B cell (primary cell): ENCODE measurements at regions not wholly inside any gene's neighbourhood (a gene's known extent, or its start where the extent isn't known, plus 50 kb on each side); places are given as distances from the start of the nearest gene placed in this dataset.

Experiments used
- ATAC-seq: fragments of 200-7000 bp; cut with Tn5 transposase; one replicate; pipeline ENCODE4 v1.10.0; 2021; ENCODE audit warnings: low read depth, mild to moderate bottlenecking, moderate number of reproducible peaks, moderate library complexity
- CTCF ChIA-PET: fragments of 350-600 bp; sonication (Branson Sonifier 250); formaldehyde crosslinking; loops from one replicate; lab custom pipeline; 2021; ENCODE audit warnings: antibody characterized with exemption, inconsistent platforms; lab: Charles Lee
- POLR2A ChIA-PET: fragments of 350-600 bp; sonication (Branson Sonifier 250); formaldehyde crosslinking; loops from one replicate; lab custom pipeline; 2021; ENCODE audit warnings: antibody characterized with exemption; lab: Charles Lee
- DNase-seq: peaks from one replicate; pipeline ENCODE4 v3.0.0; 2013
- H2AFZ ChIP-seq: 2 replicates; pipeline ENCODE4 v1.6.1; 2012; ENCODE audit warnings: mild to moderate bottlenecking, low read depth, low read length; ENCODE audit not compliant: insufficient read depth, poor library complexity, severe bottlenecking
- H3K27ac ChIP-seq, 2 donors: 1 replicate in 1 of 2; 2 replicates in 1 of 2; pipeline ENCODE4 v1.5.1; 2012 to 2013; ENCODE audit warnings: low read length in 2 of 2, mild to moderate bottlenecking in 2 of 2, moderate library complexity in 1 of 2
- H3K27me3 ChIP-seq, 4 experiments: fragments of 200-600 bp in 1 of 4; sonication (generic) in 1 of 4; replicated peaks in 1 of 4; 1 replicate in 2 of 4; 2 replicates in 2 of 4; pipeline versions ENCODE4 v1.6.1 to v1.7.0; 2013 to 2016; ENCODE audit warnings: low read length in 3 of 4, mild to moderate bottlenecking in 2 of 4, mixed read lengths in 1 of 4, moderate library complexity in 1 of 4; ENCODE audit not compliant: insufficient read depth in 4 of 4, control insufficient read depth in 3 of 4; ENCODE audit errors: control extremely low read depth in 1 of 4
- H3K36me3 ChIP-seq, 2 experiments: replicated peaks in 1 of 2; 1 replicate in 1 of 2; 2 replicates in 1 of 2; pipeline versions ENCODE4 v1.6.1 to v1.7.1; 2013; ENCODE audit warnings: low read length in 1 of 2; ENCODE audit not compliant: insufficient read depth in 2 of 2, control insufficient read depth in 1 of 2; ENCODE audit errors: control extremely low read depth in 1 of 2, extremely low read depth in 1 of 2
- H3K4me1 ChIP-seq, 2 donors: fragments of 200-600 bp in 1 of 2; sonication (generic) in 1 of 2; 1 replicate in 1 of 2; 2 replicates in 1 of 2; pipeline versions ENCODE4 v1.5.1 to v1.6.1; 2013 to 2017; ENCODE audit warnings: low read length in 2 of 2; ENCODE audit not compliant: control insufficient read depth in 2 of 2, insufficient read depth in 2 of 2
- H3K4me2 ChIP-seq: replicated peaks from 2 replicates; pipeline ENCODE3; 2012; ENCODE audit warnings: mild to moderate bottlenecking, low read depth, low read length; ENCODE audit not compliant: poor library complexity, severe bottlenecking
- H3K4me3 ChIP-seq, 5 experiments: fragments of 200-600 bp in 1 of 5; sonication (generic) in 1 of 5; 1 replicate in 3 of 5; 2 replicates in 2 of 5; pipeline versions ENCODE4 v1.5.1 to v1.7.0; 2011 to 2016; ENCODE audit warnings: low read length in 4 of 5, mild to moderate bottlenecking in 4 of 5, low read depth in 2 of 5, control low read depth in 1 of 5, moderate library complexity in 1 of 5; ENCODE audit not compliant: insufficient read depth in 1 of 5; ENCODE audit errors: control extremely low read depth in 1 of 5, extremely low read depth in 1 of 5
- H3K79me2 ChIP-seq: fragments of 200-600 bp; sonication (generic); one replicate; pipeline ENCODE4 v1.6.0; 2016; ENCODE audit warnings: low read length; ENCODE audit not compliant: control insufficient read depth, insufficient read depth
- H3K9ac ChIP-seq: fragments of 200-600 bp; sonication (generic); 2 replicates; pipeline ENCODE4 v1.6.1; 2017; ENCODE audit warnings: mild to moderate bottlenecking, low read length, moderate library complexity
- H3K9me3 ChIP-seq, 3 donors: one replicate each; pipeline versions ENCODE4 v1.6.1 to v1.7.1; 2013; ENCODE audit warnings: low read length in 2 of 3; ENCODE audit not compliant: control insufficient read depth in 2 of 3, insufficient read depth in 1 of 3; ENCODE audit errors: control extremely low read depth in 1 of 3
- H4K20me1 ChIP-seq: 2 replicates; pipeline ENCODE4 v1.6.0; 2012; ENCODE audit warnings: mild to moderate bottlenecking, low read length; ENCODE audit not compliant: insufficient read depth, control insufficient read depth, poor library complexity, severe bottlenecking
- H3K27ac Mint-ChIP-seq: one replicate; pipeline ENCODE4 v1.8.0; 2021; ENCODE audit warnings: mixed read lengths
- H3K27me3 Mint-ChIP-seq: one replicate; pipeline ENCODE4 v1.8.0; 2021; ENCODE audit warnings: mixed read lengths
- H3K4me1 Mint-ChIP-seq: one replicate; pipeline ENCODE4 v1.8.0; 2021; ENCODE audit warnings: mixed read lengths
- H3K4me3 Mint-ChIP-seq: one replicate; pipeline ENCODE4 v1.8.0; 2021; ENCODE audit warnings: mixed read lengths
- H3K9me3 Mint-ChIP-seq: one replicate; pipeline ENCODE4 v1.8.0; 2022; ENCODE audit warnings: mixed read lengths; ENCODE audit not compliant: insufficient read depth
- CTCF ChIP-seq: fragments of 200-600 bp; IDR thresholded peaks from one replicate; pipeline ENCODE4 v1.8.0; 2022; ENCODE audit warnings: antibody characterized with exemption, mild to moderate bottlenecking
- EZH2 ChIP-seq: IDR thresholded peaks from 2 replicates; pipeline ENCODE4 v1.6.1; 2012; ENCODE audit warnings: borderline replicate concordance, low read depth, mild to moderate bottlenecking, moderate library complexity, low read length; ENCODE audit not compliant: insufficient read depth, poor library complexity, severe bottlenecking
- WGBS: methylation state at CpG from one replicate; pipeline ENCODE4 v1.1.5; 2013; ENCODE audit warnings: missing lambda C conversion rate; ENCODE audit not compliant: insufficient coverage; 5-methylcytosine and 5-hydroxymethylcytosine counted together
- intact Hi-C: fragments of 100-400 bp; cut with micrococcal nuclease; formaldehyde crosslinking; loops from one replicate; pipeline ENCODE4 v1.10.0; 2022

GRCh38 chr3:87398168-87398801, 121.9 kb upstream of the POU1F1 start:
- ChIA-PET POLR2A (no interaction called here), CTCF (no interaction called here)
- no peak overlapping the region for H2AFZ ChIP-seq
- Mint-ChIP-seq H3K27ac (no peak overlapping the region), H3K4me3 (no peak overlapping the region), H3K9me3 (peaks cover 3% of the 10 kb centered on the region), H3K27me3 (no peaks in the 10 kb centered on the region), H3K4me1 (no peaks in the 10 kb centered on the region)
- TF ChIP-seq CTCF (no peak), EZH2 (no peak)
- H3K9me3 ChIP-seq = no peaks in the 10 kb centered on the region
- no peak overlapping the region for H3K4me2 ChIP-seq
- no peak overlapping the region for H3K27ac ChIP-seq
- intact Hi-C loops = no loop called here
- H3K79me2 ChIP-seq = no peaks in the 10 kb centered on the region
- WGBS = 63% methylated on average over 1 of the region's 4 CpGs
- H3K9ac ChIP-seq = no peak overlapping the region
- H3K36me3 ChIP-seq = no peaks in the 10 kb centered on the region
- H3K4me3 ChIP-seq = no peak overlapping the region
- no peaks in the 10 kb centered on the region for H3K27me3 ChIP-seq
- no peak for ATAC-seq
- no peak for DNase-seq
- no peaks in the 10 kb centered on the region for H3K4me1 ChIP-seq
- no peaks in the 10 kb centered on the region for H4K20me1 ChIP-seq

- TF ChIP-seq EZH2 (no peak), CTCF (no peak)
- H3K27ac Mint-ChIP-seq = no peak overlapping the region
- no peaks in the 10 kb centered on the region for H3K36me3 ChIP-seq
- H3K4me3 Mint-ChIP-seq = no peak overlapping the region
- no peaks in the 10 kb centered on the region for H3K4me1 ChIP-seq
- POLR2A ChIA-PET = no interaction called here
- CTCF ChIA-PET = no interaction called here
- no CpG with 5 or more reads among the region's 2 CpGs for WGBS
- no peak overlapping the region for H3K4me2 ChIP-seq
- ATAC-seq (no peak), DNase-seq (no peak)
- H3K27me3 Mint-ChIP-seq = no peaks in the 10 kb centered on the region
- no peaks in the 10 kb centered on the region for H4K20me1 ChIP-seq
- intact Hi-C loops = no loop called here
- H3K27me3 ChIP-seq = no peaks in the 10 kb centered on the region
- H3K9ac ChIP-seq = no peak overlapping the region
- H3K9me3 Mint-ChIP-seq = peaks cover 3% of the 10 kb centered on the region
- H3K4me3 ChIP-seq = no peak overlapping the region
- no peaks in the 10 kb centered on the region for H3K79me2 ChIP-seq
- no peak overlapping the region for H3K27ac ChIP-seq
- no peaks in the 10 kb centered on the region for H3K4me1 Mint-ChIP-seq
- no peaks in the 10 kb centered on the region for H3K9me3 ChIP-seq
- no peak overlapping the region for H2AFZ ChIP-seq
Observed at GRCh38 chr3:87397211-87397610, 120.8 kb upstream of the POU1F1 start.
